ENCODE measurements at regions not wholly inside any gene's neighbourhood (a gene's known extent, or its start where the extent isn't known, plus 50 kb on each side); places are given as distances from the start of the nearest gene placed in this dataset.

DNA sequence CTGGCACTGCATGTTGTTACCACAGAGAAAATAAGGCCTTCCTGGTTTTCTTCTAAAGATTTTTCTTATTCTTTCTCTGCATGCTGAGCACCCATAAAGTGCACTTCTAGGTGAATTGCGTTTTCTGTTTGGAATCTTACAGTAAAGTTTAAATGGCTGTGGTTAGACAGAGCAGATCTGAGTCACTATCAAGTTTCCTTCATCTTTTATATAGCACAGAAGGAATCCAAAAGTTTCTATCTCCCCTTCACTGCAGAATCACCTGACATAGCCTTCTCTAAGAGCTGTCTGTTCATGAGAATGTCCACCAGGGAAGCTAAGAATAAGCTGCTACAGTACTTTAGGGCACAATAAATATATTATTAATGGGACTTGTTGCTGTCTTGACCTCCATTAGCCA lies 455.5 kb upstream of the FAM241A start:
- TF ChIP-seq ZNF274 (IDR thresholded peaks at IDR 0.05; ENCODE audit: low read depth, low read length) (no peak), YY1 (IDR thresholded peaks at IDR 0.05; ENCODE audit: insufficient read depth, insufficient read length) (no peak)

Data from NT2/D1 (cell line).